Parathyroid adenoma (tissue), 2 donors: ENCODE measurements at regions not wholly inside any gene's neighbourhood (a gene's known extent, or its start where the extent isn't known, plus 50 kb on each side); places are given as distances from the start of the nearest gene placed in this dataset.

Experiments
- H2AFZ ChIP-seq: fragments of 300-600 bp; sonication (generic); one replicate; pipeline ENCODE4 v1.7.0; 2017; ENCODE audit warnings: antibody characterized with exemption, mild to moderate bottlenecking
- H3K27ac ChIP-seq: fragments of 300-600 bp; sonication (generic); one replicate; pipeline ENCODE4 v1.7.0; 2017
- H3K27me3 ChIP-seq: fragments of 300-600 bp; sonication (generic); one replicate; pipeline ENCODE4 v1.7.0; 2017; ENCODE audit warnings: low read length; ENCODE audit not compliant: control insufficient read depth, insufficient read depth
- H3K36me3 ChIP-seq: fragments of 300-600 bp; sonication (generic); one replicate; pipeline ENCODE4 v1.7.0; 2017; ENCODE audit warnings: low read length; ENCODE audit not compliant: control insufficient read depth, insufficient read depth
- H3K4me1 ChIP-seq: fragments of 300-600 bp; sonication (generic); one replicate; pipeline ENCODE4 v1.7.0; 2017; ENCODE audit warnings: control low read depth
- H3K4me2 ChIP-seq: fragments of 300-600 bp; sonication (generic); one replicate; pipeline ENCODE4 v1.7.0; 2017; ENCODE audit warnings: low read length
- H3K4me3 ChIP-seq: fragments of 300-600 bp; sonication (generic); one replicate; pipeline ENCODE4 v1.7.0; 2017; ENCODE audit warnings: low read depth, low read length
- H3K79me2 ChIP-seq: fragments of 300-600 bp; sonication (generic); one replicate; pipeline ENCODE4 v1.7.0; 2017; ENCODE audit warnings: control low read depth
- H3K9ac ChIP-seq: fragments of 300-600 bp; sonication (generic); one replicate; pipeline ENCODE4 v1.7.0; 2017; ENCODE audit warnings: mild to moderate bottlenecking
- H3K9me3 ChIP-seq: fragments of 300-600 bp; sonication (generic); one replicate; pipeline ENCODE4 v1.7.0; 2017; ENCODE audit warnings: low read length; ENCODE audit not compliant: control insufficient read depth
- TF ChIP-seq, protein P1 (sequence below): fragments of 300-600 bp; sonication (generic); IDR thresholded peaks from one replicate; pipeline ENCODE4 v1.7.0; 2017; ENCODE audit warnings: antibody characterized with exemption, mild to moderate bottlenecking
- donor health status: primary hyperparathyroidism.

DNA sequence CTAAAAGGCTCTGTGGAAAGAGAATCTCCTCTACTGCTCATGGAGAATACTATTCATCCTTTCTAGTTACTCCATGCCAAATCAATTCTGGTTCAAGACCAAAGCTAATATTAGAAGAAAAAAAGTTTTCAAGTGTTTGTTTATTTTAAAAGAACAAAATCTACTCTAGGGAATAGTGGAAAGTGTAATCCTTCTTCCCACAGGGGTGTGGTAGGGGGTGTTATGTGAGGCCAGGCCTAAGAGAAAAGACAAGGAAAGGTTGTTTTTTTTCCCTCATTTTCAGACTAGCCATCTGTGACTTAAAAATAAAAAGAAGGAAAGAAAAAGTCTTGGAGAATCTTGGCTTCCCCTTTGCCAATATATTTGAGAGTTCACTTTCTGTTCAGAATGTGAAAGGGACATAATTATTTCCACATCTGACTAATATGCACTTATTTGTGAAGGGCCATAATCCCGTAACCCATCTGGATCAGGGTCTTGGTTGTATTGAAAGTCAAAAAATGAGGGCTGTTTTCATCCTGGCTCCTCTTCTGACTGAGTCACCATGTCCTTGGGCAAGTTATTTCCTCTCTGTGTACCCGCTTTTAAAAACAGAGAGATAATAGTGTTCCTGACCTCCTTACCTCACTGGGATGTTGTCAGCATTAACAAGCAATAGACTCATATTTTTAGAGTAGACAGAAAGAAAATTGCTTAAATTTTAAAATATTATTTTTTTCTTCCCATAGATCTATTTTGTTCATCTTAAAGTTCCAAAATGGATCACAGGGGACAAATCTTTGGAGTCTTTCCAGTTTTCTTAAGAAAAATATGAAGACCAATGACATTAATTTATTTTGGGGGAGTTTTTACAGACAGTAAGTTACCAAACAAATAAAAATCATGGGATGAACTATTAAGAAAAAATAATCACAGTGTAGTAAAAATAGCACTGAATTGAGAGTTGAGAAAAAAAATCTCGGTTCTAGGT lies 233.7 kb downstream of the IBTK start:
- H3K4me3 ChIP-seq = no peak overlapping the region
- H3K4me1 ChIP-seq = no peaks in the 10 kb centered on the region
- H3K9ac ChIP-seq = no peak overlapping the region
- no peaks in the 10 kb centered on the region for H3K9me3 ChIP-seq
- no peaks in the 10 kb centered on the region for H3K36me3 ChIP-seq
- H3K79me2 ChIP-seq = no peaks in the 10 kb centered on the region
- H3K4me2 ChIP-seq = no peak overlapping the region
- no peak overlapping the region for H2AFZ ChIP-seq
- no peaks in the 10 kb centered on the region for H3K27me3 ChIP-seq
- no peak overlapping the region for H3K27ac ChIP-seq
- TF ChIP-seq, protein P1, sequence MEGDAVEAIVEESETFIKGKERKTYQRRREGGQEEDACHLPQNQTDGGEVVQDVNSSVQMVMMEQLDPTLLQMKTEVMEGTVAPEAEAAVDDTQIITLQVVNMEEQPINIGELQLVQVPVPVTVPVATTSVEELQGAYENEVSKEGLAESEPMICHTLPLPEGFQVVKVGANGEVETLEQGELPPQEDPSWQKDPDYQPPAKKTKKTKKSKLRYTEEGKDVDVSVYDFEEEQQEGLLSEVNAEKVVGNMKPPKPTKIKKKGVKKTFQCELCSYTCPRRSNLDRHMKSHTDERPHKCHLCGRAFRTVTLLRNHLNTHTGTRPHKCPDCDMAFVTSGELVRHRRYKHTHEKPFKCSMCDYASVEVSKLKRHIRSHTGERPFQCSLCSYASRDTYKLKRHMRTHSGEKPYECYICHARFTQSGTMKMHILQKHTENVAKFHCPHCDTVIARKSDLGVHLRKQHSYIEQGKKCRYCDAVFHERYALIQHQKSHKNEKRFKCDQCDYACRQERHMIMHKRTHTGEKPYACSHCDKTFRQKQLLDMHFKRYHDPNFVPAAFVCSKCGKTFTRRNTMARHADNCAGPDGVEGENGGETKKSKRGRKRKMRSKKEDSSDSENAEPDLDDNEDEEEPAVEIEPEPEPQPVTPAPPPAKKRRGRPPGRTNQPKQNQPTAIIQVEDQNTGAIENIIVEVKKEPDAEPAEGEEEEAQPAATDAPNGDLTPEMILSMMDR = no peak

DNA sequence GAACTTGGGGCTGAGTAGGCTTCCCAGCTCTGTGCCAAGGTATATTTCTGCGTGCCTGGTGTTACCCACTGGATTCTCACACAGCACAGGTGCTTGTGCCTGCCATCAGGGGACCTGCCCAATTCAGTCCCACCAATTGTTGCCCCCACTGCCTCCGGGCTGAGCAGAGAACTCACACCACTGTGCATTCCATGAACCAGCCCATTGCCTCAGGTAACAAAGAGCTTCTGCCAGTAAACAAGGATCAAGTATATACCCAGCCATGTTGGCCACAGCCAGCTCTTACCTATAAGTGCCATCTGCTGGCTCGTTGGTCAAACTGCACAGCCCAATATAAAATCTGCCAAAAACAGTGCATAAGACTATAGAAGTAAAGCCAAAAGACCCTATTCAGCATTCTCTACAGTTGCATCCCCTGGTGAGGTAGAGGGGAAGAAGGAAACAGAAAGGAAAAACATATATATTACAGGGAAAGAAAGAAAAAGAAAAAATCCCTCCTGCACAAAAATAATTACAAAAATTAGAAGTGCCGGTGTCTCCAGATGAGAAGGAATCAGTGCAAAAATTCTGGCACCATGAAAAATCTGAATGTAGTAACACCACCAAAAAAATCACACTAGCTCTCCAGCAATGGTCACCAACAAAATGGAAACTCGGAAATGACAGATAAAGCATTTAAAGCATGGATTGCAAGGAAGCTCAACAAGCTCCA lies 241.4 kb downstream of the IBTK start:
- Histone ChIP-seq H3K4me1 (no peaks in the 10 kb centered on the region), H3K27ac (no peak overlapping the region), H3K9ac (no peak overlapping the region), H3K79me2 (no peaks in the 10 kb centered on the region), H3K27me3 (no peaks in the 10 kb centered on the region), H3K9me3 (no peaks in the 10 kb centered on the region), H3K4me2 (no peak overlapping the region), H2AFZ (no peak overlapping the region), H3K4me3 (no peak overlapping the region), H3K36me3 (no peaks in the 10 kb centered on the region)
- TF ChIP-seq, protein P1 = no peak

DNA sequence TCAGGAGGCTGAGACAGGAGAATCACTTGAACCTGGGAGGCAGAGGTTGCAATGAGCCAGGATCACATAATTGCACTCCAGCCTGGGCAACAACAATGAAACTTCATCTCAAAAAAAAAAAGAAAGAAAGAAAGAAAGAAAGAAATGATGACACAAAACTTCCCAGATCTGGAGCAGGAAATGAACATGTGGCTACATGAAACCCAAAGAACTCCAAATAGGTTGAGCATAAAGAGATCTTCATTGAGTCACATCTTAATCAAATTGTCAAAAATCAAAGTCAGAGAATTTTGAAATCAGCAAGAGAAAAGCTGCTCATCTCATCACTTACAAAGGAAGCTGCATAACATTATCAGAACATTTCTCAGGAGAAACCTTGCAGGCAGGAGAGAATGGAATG lies 247.0 kb downstream of the IBTK start:
- Histone ChIP-seq H3K4me2 (no peak overlapping the region), H3K4me3 (no peak overlapping the region), H3K36me3 (no peaks in the 10 kb centered on the region), H3K27ac (no peak overlapping the region), H3K4me1 (no peaks in the 10 kb centered on the region), H3K9ac (no peak overlapping the region), H3K9me3 (no peaks in the 10 kb centered on the region), H3K79me2 (no peaks in the 10 kb centered on the region), H3K27me3 (no peaks in the 10 kb centered on the region), H2AFZ (no peak overlapping the region)
- TF ChIP-seq, protein P1 = no peak

DNA sequence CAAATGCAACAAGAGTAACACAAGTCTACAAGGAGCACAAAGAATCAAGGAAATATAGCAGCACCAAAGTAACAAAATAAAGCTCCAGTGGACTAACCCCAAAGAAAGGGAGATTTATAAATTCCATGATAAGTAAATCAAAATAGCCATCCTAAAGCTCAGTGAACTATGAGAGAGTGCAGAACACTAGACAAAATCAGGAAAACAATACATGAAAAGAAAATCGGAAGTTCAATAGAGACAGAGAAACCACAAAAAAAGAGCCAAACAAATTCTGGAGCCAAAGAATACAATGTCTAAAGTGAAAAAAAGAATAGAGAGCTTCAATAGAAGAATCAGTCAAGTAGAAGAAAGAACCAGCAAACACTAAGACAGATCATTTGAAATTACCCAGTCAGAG lies 247.3 kb upstream of the TENT5A start:
- Histone ChIP-seq H3K4me2 (no peak overlapping the region), H3K27ac (no peak overlapping the region), H3K27me3 (no peaks in the 10 kb centered on the region), H2AFZ (no peak overlapping the region), H3K36me3 (no peaks in the 10 kb centered on the region), H3K4me1 (no peaks in the 10 kb centered on the region), H3K79me2 (no peaks in the 10 kb centered on the region), H3K9ac (no peak overlapping the region), H3K4me3 (no peak overlapping the region), H3K9me3 (no peaks in the 10 kb centered on the region)
- TF ChIP-seq, protein P1 = no peak
